Erythroblast (primary cell): ENCODE measurements at regions not wholly inside any gene's neighbourhood (a gene's known extent, or its start where the extent isn't known, plus 50 kb on each side); places are given as distances from the start of the nearest gene placed in this dataset.

ENCODE experiments used
- DNase-seq, 2 experiments: peaks; one replicate each; lab custom pipeline; 2025; lab: John Stamatoyannopoulos, UW
- GATA1 ChIP-seq: IDR thresholded peaks from 2 replicates; pipeline ENCODE4 v1.6.1; 2011; ENCODE audit warnings: low read depth, mild to moderate bottlenecking, control low read depth, low read length, moderate library complexity
- POLR2A ChIP-seq: IDR thresholded peaks from 2 replicates; pipeline ENCODE4 v1.6.1; 2011; ENCODE audit warnings: mild to moderate bottlenecking, low read length

DNA sequence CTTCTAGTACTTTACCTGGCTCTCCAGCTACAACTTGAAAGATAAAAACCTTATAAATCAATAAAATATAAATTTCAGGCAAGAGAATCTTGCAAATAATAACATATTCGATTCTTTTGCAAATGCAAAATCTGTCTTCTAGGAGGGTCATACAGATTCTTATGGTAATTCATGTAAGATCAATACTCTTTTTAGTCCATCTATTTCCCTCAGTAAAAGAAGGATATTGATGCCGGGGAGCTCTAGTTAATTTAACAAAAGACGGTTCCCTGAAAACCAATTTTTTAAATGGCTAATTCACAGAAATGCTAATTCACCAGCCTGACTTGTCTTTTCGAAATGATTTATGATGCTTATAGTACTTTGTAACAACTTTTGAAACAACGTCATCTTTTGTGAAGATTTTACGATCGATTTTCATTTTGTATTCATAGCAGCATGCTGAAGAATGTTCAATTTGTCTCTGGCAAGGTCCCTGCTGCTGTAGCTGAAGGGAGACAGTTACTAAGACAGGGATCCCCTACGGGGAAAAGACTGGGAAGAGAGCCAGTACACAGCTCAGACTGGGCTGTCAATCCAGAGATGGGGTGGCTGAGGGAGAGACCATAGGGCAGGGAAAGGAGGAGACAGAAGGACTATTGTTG lies 90.6 kb upstream of the SPAG17 start:
- TF ChIP-seq POLR2A (no peak), GATA1 (no peak)
- no peak for DNase-seq

DNA sequence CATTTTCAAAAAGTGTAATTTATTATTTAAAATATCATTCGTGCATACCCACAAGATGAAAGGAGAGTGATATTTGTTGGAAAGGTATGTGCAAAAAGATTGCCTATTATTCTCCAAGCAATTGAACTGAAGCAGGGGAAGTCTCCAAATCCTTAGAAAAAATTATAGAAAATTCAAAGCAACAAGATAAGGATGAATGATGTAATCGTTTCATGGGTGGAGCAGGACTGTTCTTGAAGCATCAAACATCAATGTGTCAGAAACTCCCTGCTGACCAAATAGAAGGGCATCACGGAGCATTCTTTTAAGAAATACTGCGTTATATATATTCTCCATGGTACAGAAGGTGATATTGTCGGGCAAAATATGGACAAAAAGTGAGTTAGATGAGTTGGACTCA lies 87.9 kb upstream of the SPAG17 start:
- DNase-seq = no peak
- TF ChIP-seq POLR2A (no peak), GATA1 (no peak)

DNA sequence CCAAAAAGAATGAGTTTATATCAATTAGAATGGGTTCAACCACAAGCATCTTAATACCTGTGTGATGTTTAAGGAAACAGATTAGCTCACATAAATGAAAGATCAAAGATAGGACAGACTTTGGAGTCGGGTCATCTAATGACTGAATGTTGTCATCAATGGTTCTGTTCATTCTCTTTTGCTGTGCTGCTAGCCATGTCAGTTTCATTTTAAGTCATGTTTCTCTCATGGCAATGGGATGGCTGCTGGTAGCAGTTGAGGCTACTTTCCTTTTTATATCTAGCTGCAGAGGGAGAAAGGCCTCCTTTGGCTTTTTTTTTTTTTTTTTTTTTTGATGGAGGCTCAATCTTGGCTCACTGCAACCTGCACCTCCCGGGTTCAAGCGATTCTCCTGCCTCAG lies 86.9 kb upstream of the SPAG17 start:
- TF ChIP-seq GATA1 = no peak
- no peak for TF ChIP-seq POLR2A

DNA sequence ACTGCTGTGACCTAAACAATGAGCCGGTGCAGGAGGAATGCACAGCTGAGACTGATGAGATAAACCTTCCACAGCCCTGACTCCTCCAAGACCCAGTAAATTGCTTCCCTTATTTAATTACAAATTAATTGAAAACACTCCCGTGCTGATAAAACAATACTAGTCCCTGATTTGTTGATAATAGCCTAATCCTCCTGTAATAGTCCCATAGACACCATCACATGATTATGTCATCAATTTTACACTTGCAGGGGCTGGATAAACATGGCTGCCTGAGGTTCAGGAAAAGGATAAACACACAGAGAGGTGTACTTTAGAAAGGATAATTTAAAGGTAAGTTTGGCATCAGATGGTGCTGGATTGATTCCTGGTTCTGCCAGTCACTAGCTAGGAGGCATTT lies 84.6 kb upstream of the SPAG17 start:
- TF ChIP-seq GATA1 (no peak), POLR2A (no peak)
- no peak for DNase-seq

More for the DNA sequence above, 86.9 kb upstream of the SPAG17 start:
- DNase-seq = no peak

DNA sequence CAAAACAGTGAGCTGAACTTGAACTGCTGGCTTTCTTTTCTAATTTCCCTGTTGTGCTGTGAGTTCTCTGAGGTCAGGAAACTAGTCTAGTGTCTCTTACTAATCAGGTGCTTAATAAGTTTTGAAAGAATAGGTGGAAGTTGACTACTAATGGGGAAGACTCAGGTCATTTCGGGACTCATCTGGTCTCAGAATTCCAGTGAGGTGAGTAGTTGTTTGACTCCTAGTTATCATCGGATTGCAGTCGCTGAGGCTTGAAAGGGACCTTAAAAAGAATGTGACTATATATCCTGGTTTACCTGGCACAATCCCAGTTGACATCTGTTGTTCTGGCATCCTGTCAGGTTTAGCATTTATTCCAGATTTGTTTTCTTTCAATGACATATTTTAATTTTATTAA lies 81.4 kb upstream of the SPAG17 start:
- DNase-seq = no peak
- no peak for TF ChIP-seq POLR2A
- TF ChIP-seq GATA1 = no peak

DNA sequence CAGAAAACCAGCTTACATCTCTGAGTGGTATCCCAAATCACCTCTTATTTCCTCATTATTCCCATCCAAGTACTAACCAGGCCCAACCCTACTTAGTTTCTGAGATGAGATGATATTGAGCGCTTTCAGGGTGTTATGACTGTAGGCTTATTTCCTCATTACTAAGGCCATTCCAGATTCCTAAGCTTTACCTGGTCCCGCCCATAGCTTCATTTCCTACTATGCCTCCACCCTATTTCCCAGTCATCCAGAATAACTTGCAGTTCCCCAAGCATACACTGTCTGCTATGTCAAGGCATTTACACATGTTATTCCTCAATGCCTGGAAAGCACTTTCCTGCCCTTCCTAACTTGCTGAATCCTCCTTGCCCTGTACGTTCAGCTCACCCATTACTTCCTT lies 79.3 kb upstream of the SPAG17 start:
- TF ChIP-seq POLR2A = no peak
- TF ChIP-seq GATA1 = no peak

DNA sequence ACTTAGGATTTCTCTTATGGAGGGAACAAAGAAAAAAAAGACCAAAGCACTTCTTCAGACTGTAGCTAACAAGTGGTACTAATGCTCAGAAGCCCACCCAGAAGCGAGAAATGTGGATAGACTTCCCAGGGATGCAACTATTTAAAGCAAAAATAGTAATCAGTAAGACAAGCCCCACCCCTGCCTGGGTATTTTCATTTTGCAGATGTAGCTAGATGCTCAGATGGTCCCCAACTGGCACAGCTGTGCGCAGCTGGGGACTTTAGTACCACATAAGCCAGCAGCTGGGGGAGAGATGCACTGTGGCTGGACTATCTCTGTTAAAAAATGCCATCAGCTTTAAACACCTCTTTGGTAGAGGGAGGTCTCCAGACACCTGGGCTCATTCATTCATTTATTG lies 77.8 kb upstream of the SPAG17 start:
- DNase-seq = no peak
- TF ChIP-seq GATA1 (no peak), POLR2A (no peak)

More for the DNA sequence above, 79.3 kb upstream of the SPAG17 start:
- DNase-seq = no peak

DNA sequence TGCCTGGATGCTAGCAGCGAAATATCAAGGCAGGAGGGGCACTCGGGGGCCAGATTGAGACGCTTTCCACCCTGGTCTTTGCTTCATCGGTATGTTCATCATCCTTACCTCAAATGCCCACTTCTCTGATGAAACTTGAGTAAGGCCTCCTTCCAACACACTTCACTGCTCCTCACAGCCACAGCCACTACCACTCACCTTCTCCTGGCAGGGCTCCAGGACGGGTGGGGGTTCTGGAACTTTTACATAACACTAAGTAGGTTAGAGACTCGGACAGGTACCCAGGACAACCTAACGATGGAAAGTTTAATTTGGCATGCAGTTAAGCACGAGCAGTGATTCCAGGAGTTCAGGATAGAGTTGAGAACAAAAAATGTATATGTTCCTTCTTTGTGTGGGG lies 73.9 kb upstream of the SPAG17 start:
- no peak for TF ChIP-seq GATA1
- no peak for TF ChIP-seq POLR2A
- DNase-seq = no peak

DNA sequence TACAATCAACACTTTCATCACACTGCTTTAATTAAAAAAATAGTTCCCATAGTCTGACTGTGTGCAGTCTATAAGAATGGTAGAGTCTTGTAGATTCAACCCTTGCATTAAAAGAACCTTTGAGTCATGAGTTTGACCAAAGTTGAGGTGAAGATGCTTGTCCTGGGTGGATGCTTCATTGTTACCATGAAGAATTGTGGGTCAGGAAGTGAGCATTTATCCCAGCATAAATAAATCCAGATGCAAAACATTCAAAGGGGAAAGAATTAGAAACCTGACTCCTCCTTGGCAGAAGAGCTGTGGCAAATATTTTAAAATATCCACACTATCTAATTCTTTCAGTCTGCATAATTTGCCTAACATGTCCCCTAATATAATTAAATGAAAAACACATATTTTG lies 72.9 kb upstream of the SPAG17 start:
- TF ChIP-seq POLR2A (no peak), GATA1 (no peak)
- no peak for DNase-seq

DNA sequence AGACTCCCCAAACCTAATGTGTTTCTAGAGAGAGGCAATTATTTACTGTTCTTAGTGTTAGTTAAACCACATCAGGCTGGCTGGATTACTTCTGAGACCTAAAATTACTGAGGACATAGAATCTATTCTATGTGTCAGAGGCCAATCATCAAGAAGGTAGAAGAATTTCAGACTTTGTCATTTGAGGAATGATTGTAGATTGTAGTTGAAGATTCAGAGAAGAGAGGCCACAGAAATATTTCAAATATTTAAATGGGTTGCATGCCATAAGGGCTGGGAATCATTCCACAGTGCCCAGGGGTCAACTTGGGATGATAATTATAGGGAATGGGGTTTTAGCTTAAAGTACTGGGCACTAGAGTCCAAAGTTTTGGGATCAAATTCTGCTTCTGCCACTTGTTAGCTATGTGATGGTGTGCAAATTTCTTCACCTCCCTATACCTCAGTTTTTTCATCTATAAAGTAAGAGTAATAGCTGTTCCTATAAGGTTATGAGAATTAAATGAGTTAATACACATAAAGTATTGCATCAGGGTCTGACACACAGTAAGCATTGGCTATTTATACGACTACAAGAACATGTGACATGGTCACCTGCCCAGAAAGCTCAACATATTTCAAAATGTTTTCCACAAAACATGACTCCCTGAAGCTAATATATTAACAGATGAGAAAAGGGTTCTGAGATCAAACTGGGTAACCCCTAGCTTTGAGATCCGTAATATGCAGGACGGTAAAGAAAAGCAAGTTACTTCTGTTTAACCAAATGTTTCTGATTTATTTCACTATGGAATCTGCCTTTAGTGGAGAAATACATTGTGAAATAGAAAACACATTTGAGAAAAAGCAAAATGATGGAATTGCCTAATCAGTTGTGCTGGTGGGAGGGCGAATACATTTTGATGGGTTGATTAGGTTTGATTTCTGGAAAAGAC lies 69.7 kb upstream of the SPAG17 start:
- DNase-seq = no peak

DNA sequence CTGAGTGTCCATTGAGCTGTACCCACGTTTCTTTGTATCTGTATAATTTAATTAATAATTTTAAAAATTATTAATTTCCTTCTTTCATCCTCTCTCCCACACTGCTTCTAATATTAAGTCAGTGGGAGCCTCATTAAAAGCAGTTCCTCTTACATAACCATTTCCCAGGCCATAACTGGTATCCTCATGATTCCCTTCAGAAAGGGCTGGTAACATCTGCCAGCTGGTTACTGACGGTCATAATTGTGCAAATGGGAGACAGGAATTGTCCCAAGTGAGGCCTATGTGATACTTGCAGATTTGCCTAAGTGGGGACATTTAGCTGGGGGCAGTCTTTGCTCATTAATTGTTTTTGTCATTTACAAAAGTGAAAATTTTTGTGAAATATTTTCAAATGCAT lies 69.0 kb upstream of the SPAG17 start:
- TF ChIP-seq POLR2A (no peak), GATA1 (no peak)
- no peak for DNase-seq

More for the DNA sequence above, 69.7 kb upstream of the SPAG17 start:
- TF ChIP-seq GATA1 (no peak), POLR2A (no peak)

DNA sequence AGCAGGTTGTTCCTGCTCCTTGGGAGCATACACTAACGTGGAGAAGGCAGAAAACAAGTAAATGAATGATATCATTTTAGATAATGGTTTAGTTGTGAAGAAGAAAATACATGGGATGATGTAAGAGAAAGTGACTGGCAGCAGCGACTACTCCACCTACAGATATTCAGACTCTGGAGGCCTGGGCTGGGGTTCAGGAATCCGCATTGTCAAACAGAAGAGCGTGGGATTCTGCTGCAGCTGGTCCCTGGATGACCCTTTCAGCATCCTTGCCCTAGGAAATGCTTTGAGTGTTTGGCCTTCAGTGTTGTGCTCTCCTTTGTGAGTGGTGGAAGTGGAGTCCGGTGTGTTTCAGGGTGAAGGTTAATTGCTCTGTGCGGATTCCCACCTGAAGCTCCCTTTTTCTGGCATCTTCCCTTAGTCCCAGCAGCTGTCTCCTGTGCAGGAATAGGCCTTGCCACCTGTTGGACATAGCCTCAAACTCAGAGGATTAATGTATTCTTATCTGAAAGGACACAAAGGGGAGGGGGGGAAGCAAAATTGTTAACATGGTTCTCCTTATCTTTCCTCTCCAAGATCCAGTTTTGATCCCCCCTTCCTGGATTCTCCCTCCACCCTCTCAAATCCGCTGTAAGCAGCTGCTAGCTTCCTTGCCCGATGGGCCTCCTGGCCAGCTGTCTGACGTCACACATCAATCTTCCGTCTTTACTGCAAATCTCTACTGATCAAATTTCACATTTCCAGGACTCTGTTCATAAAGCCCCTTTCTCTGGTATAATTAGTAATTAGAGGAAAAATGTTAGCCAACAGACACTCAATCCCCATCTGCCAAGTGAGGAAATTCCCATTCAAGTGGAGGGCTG lies 68.3 kb upstream of the SPAG17 start:
- TF ChIP-seq POLR2A (no peak), GATA1 (no peak)
- no peak for DNase-seq

DNA sequence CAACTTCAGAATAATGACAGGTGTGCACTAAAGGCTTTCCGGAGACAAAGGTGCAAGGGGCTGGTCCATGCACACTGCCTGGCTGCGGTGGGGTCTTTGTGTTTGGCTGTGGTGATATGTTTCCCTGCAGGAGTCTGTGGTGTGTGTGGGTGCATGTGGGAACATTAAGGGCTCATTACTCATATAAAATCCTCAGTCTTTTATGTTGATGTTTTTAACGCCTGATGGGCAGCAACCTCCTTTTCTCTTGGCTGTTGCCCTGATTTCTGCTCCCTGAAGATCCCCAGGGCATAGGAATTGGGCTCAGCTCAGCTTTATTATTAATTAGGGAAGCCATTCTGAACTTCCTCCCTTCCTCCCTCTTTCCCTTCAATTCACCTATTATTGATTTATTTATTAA lies 67.6 kb upstream of the SPAG17 start:
- TF ChIP-seq GATA1 (no peak), POLR2A (no peak)
- no peak for DNase-seq

DNA sequence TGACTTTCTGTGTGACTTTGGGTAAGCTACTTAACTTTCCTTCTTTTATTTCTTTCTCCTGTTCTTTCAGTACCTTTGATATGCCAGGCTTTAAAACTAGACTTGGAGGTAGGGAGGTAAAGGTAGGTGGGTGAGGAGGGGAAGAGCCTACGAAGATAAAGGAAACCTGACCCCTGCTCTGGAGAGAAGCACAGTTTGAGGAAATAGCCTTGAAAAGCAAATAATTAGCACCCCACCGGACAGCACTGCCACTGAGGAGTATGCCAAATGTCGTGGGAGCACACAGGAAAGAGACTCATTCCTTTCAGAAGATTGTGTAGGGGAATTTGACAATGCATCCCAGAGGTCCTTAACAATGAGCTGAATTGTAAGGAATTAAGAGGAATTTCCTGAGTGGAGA lies 65.2 kb upstream of the SPAG17 start:
- no peak for DNase-seq
- no peak for TF ChIP-seq POLR2A
- TF ChIP-seq GATA1 = no peak
